Tibial nerve (tissue), 4 donors: ENCODE measurements at regions not wholly inside any gene's neighbourhood (a gene's known extent, or its start where the extent isn't known, plus 50 kb on each side); places are given as distances from the start of the nearest gene placed in this dataset.

ENCODE experiments used
- EP300 ChIP-seq, 2 donors: sonication (generic); formaldehyde crosslinking; IDR thresholded peaks; one replicate each; pipeline ENCODE4 v1.6.1; 2017; ENCODE audit warnings: antibody characterized with exemption in 2 of 2, mild to moderate bottlenecking in 1 of 2
- POLR2A ChIP-seq, 2 donors: fragments of 450-650 bp; IDR thresholded peaks; one replicate each; pipeline ENCODE4 v1.6.1; 2017; ENCODE audit warnings: antibody characterized with exemption in 2 of 2, mild to moderate bottlenecking in 2 of 2, moderate library complexity in 2 of 2
- TF ChIP-seq, protein P1 (sequence below), 5 experiments: fragments of 200-600 bp in 3 of 5; fragments of 450-650 bp in 2 of 5; sonication (generic) in 3 of 5; IDR thresholded peaks; one replicate each; pipeline ENCODE4 v1.5.1; 2016 to 2019; ENCODE audit warnings: antibody characterized with exemption in 5 of 5, mild to moderate bottlenecking in 3 of 5, moderate library complexity in 2 of 5

DNA sequence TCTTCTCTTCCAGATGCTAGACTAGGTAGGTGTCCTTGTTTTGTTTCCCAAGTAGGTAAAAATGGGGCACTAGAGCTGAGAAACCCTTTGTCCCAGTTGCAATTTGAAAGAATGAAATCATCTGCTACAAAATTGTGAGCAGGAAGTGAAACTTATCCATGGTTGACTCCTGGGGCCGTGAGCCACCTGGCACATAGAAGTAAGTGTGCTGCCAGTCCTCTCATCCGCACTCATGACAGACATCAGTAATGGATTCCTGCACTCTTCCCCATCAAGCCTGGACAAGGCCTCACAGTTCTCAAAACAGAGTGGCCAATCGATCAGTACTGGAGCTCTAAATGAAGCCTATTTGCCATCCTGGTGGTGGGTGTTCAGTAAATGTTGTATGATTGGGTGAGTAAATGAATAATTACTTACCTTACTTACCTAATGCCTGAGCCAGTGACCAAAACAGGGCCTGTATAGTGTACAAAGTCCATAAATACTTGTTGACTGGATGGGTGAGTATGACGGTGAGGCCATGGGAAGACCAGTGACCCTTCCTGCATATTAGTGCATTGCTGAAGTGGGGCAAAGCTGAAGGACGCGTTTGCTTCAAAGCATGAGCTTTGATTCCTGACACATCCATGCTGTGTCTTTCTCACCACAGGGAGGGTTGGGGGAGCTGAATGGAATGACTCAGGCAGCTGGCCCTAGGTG is 68.9 kb upstream of the HEPHL1 start:
- TF ChIP-seq POLR2A (IDR thresholded peaks at IDR 0.05) (no peak), EP300 (IDR thresholded peaks at IDR 0.05) (no peak)
- TF ChIP-seq, protein P1, sequence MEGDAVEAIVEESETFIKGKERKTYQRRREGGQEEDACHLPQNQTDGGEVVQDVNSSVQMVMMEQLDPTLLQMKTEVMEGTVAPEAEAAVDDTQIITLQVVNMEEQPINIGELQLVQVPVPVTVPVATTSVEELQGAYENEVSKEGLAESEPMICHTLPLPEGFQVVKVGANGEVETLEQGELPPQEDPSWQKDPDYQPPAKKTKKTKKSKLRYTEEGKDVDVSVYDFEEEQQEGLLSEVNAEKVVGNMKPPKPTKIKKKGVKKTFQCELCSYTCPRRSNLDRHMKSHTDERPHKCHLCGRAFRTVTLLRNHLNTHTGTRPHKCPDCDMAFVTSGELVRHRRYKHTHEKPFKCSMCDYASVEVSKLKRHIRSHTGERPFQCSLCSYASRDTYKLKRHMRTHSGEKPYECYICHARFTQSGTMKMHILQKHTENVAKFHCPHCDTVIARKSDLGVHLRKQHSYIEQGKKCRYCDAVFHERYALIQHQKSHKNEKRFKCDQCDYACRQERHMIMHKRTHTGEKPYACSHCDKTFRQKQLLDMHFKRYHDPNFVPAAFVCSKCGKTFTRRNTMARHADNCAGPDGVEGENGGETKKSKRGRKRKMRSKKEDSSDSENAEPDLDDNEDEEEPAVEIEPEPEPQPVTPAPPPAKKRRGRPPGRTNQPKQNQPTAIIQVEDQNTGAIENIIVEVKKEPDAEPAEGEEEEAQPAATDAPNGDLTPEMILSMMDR (IDR thresholded peaks at IDR 0.05), result no peak
